Type B pancreatic cell (in vitro differentiated cells): ENCODE measurements at regions not wholly inside any gene's neighbourhood (a gene's known extent, or its start where the extent isn't known, plus 50 kb on each side); places are given as distances from the start of the nearest gene placed in this dataset.

Experiments used
- DNase-seq: peaks from one replicate; pipeline ENCODE4 v3.0.0; 2021; ENCODE audit warnings: mixed read lengths; ENCODE audit not compliant: unreplicated experiment; ENCODE audit errors: extremely low spot score
- H3K27ac Mint-ChIP-seq: 2 replicates; pipeline ENCODE4 v1.8.0; 2021; ENCODE audit warnings: mild to moderate bottlenecking, mixed read lengths
- H3K27me3 Mint-ChIP-seq: 2 replicates; pipeline ENCODE4 v1.8.0; 2021; ENCODE audit warnings: mixed read lengths
- H3K36me3 Mint-ChIP-seq: 2 replicates; pipeline ENCODE4 v1.8.0; 2021; ENCODE audit warnings: mixed read lengths
- H3K4me1 Mint-ChIP-seq: one replicate; pipeline ENCODE4 v1.8.0; 2021; ENCODE audit warnings: mixed read lengths; ENCODE audit not compliant: unreplicated experiment
- H3K4me3 Mint-ChIP-seq: 2 replicates; pipeline ENCODE4 v1.8.0; 2021; ENCODE audit warnings: mild to moderate bottlenecking, mixed read lengths
- H3K9me3 Mint-ChIP-seq: 2 replicates; pipeline ENCODE4 v1.8.0; 2021; ENCODE audit warnings: mixed read lengths
- CTCF ChIP-seq: fragments of 200-600 bp; sonication (generic); conservative IDR thresholded peaks from 2 replicates; pipeline ENCODE4 v1.5.0; 2021; ENCODE audit warnings: antibody characterized with exemption, mild to moderate bottlenecking

- no peak for TF ChIP-seq CTCF
- no peak overlapping the region for H3K4me3 Mint-ChIP-seq
- no peaks in the 10 kb centered on the region for H3K27me3 Mint-ChIP-seq
- no peak overlapping the region for H3K27ac Mint-ChIP-seq
- no peak for DNase-seq
- H3K9me3 Mint-ChIP-seq: no peaks in the 10 kb centered on the region
- H3K4me1 Mint-ChIP-seq: peaks cover 27% of the 10 kb centered on the region
- H3K36me3 Mint-ChIP-seq: no peaks in the 10 kb centered on the region
These were observed 144.4 kb upstream of the ARHGAP5 start for GRCh38 chr14:31932675-31933074.

- Mint-ChIP-seq H3K4me1 (peaks cover 23% of the 10 kb centered on the region), H3K4me3 (no peak overlapping the region), H3K27me3 (no peaks in the 10 kb centered on the region), H3K27ac (no peak overlapping the region), H3K9me3 (no peaks in the 10 kb centered on the region), H3K36me3 (no peaks in the 10 kb centered on the region)
- no peak for DNase-seq
- no peak for TF ChIP-seq CTCF
These were observed 143.4 kb upstream of the ARHGAP5 start for GRCh38 chr14:31933716-31934115.

- peak; percentile 54 for TF ChIP-seq CTCF
- Mint-ChIP-seq H3K4me3 (no peak overlapping the region), H3K27ac (no peak overlapping the region), H3K4me1 (peaks cover 23% of the 10 kb centered on the region), H3K36me3 (no peaks in the 10 kb centered on the region), H3K9me3 (no peaks in the 10 kb centered on the region), H3K27me3 (no peaks in the 10 kb centered on the region)
- DNase-seq: no peak
These were observed 142.3 kb upstream of the ARHGAP5 start for GRCh38 chr14:31934767-31935266.

GRCh38 chr14:31935391-31935790 lies 141.7 kb upstream of the ARHGAP5 start:
- peaks cover 23% of the 10 kb centered on the region for H3K4me1 Mint-ChIP-seq
- no peak for DNase-seq
- no peaks in the 10 kb centered on the region for H3K27me3 Mint-ChIP-seq
- TF ChIP-seq CTCF: no peak
- H3K4me3 Mint-ChIP-seq: no peak overlapping the region
- no peaks in the 10 kb centered on the region for H3K9me3 Mint-ChIP-seq
- H3K27ac Mint-ChIP-seq: peak overlapping the region; percentile 79
- no peaks in the 10 kb centered on the region for H3K36me3 Mint-ChIP-seq

- Mint-ChIP-seq H3K27ac (peak overlapping the region; percentile 79), H3K4me1 (peaks cover 23% of the 10 kb centered on the region), H3K27me3 (no peaks in the 10 kb centered on the region), H3K4me3 (no peak overlapping the region), H3K9me3 (no peaks in the 10 kb centered on the region), H3K36me3 (no peaks in the 10 kb centered on the region)
- no peak for DNase-seq
- no peak for TF ChIP-seq CTCF
These were observed 141.0 kb upstream of the ARHGAP5 start for GRCh38 chr14:31936115-31936514.
